IMR-90 (cell line): ENCODE measurements at regions not wholly inside any gene's neighbourhood (a gene's known extent, or its start where the extent isn't known, plus 50 kb on each side); places are given as distances from the start of the nearest gene placed in this dataset.

Experiments used
- ATAC-seq: fragments of 200-7000 bp; cut with Tn5 transposase; 2 replicates; pipeline ENCODE4 v1.9.1; 2020; ENCODE audit warnings: low read depth, mild to moderate bottlenecking, moderate library complexity
- BruUV-seq: library from RNA; stranded (reverse); fragments of 400-500 nt; replicated peaks from 2 replicates; lab custom pipeline; 2021; lab: Mats Ljungman, UMichigan
- CTCF ChIA-PET: fragments of 300-600 bp; formaldehyde crosslinking; extraction: SDS; loops from one replicate; lab custom pipeline; 2021; ENCODE audit warnings: antibody characterized with exemption; lab: Yijun Ruan, JAX
- POLR2A ChIA-PET: fragments of 300-600 bp; sonication (Branson Sonifier 250); formaldehyde crosslinking; loops from one replicate; lab custom pipeline; 2022; ENCODE audit warnings: antibody characterized with exemption; ENCODE audit not compliant: unreplicated experiment; lab: Charles Lee
- DNase-seq: peaks from one replicate; pipeline ENCODE4 v3.0.0; 2013
- H2AFZ ChIP-seq: replicated peaks from 2 replicates; pipeline ENCODE3; 2013; ENCODE audit warnings: low read length, mild to moderate bottlenecking; ENCODE audit not compliant: poor library complexity
- H2AK5ac ChIP-seq: 2 replicates; pipeline ENCODE4 v1.6.1; 2013; ENCODE audit warnings: low read depth, low read length, inconsistent platforms
- H2AK9ac ChIP-seq: replicated peaks from 2 replicates; pipeline ENCODE3; 2013; ENCODE audit warnings: mild to moderate bottlenecking, low read depth, low read length, moderate library complexity; ENCODE audit not compliant: poor library complexity
- H2BK120ac ChIP-seq: 2 replicates; pipeline ENCODE4 v1.6.1; 2013; ENCODE audit warnings: low read depth, low read length, inconsistent platforms
- H2BK15ac ChIP-seq: 3 replicates; pipeline ENCODE4 v1.6.1; 2013; ENCODE audit warnings: low read depth, low read length, inconsistent platforms
- H2BK20ac ChIP-seq: 2 replicates; pipeline ENCODE4 v1.6.1; 2013; ENCODE audit warnings: low read depth, mild to moderate bottlenecking, inconsistent platforms, low read length, moderate library complexity
- H2BK5ac ChIP-seq: 2 replicates; pipeline ENCODE4 v1.6.1; 2013; ENCODE audit warnings: mild to moderate bottlenecking, low read depth, low read length, inconsistent platforms; ENCODE audit not compliant: poor library complexity, severe bottlenecking
- H3K14ac ChIP-seq: replicated peaks from 2 replicates; pipeline ENCODE4 v1.6.1; 2013; ENCODE audit warnings: low read depth, low read length, inconsistent platforms
- H3K18ac ChIP-seq: 2 replicates; pipeline ENCODE4 v1.6.1; 2013; ENCODE audit warnings: low read depth, low read length, control low read depth
- H3K23ac ChIP-seq: 2 replicates; pipeline ENCODE4 v1.6.1; 2013; ENCODE audit warnings: low read depth, low read length, inconsistent platforms
- H3K27ac ChIP-seq: 2 replicates; pipeline ENCODE4 v1.5.1; 2013; ENCODE audit warnings: mild to moderate bottlenecking, control low read depth, low read length; ENCODE audit not compliant: insufficient read depth
- H3K27me3 ChIP-seq: 2 replicates; pipeline ENCODE4 v1.6.1; 2013; ENCODE audit warnings: low read length; ENCODE audit not compliant: control insufficient read depth, insufficient read depth
- H3K36me3 ChIP-seq: 2 replicates; pipeline ENCODE4 v1.6.1; 2013; ENCODE audit warnings: low read length, mixed read lengths; ENCODE audit not compliant: control insufficient read depth, insufficient read depth
- H3K4ac ChIP-seq: 2 replicates; pipeline ENCODE4 v1.6.1; 2013; ENCODE audit warnings: low read depth, low read length, inconsistent platforms
- H3K4me1 ChIP-seq: 2 replicates; pipeline ENCODE4 v1.6.1; 2013; ENCODE audit warnings: low read length, mixed read lengths; ENCODE audit not compliant: control insufficient read depth, insufficient read depth
- H3K4me2 ChIP-seq: 2 replicates; pipeline ENCODE4 v1.6.1; 2013; ENCODE audit warnings: low read depth, mild to moderate bottlenecking, control low read depth, low read length, moderate library complexity
- H3K4me3 ChIP-seq: 2 replicates; pipeline ENCODE4 v1.5.1; 2013; ENCODE audit warnings: low read depth, mild to moderate bottlenecking, control low read depth, low read length, moderate library complexity; ENCODE audit not compliant: insufficient read depth
- H3K56ac ChIP-seq: 2 replicates; pipeline ENCODE4 v1.6.1; 2013; ENCODE audit warnings: low read length, inconsistent platforms; ENCODE audit not compliant: insufficient read depth; ENCODE audit errors: extremely low read depth
- H3K79me1 ChIP-seq, 2 experiments: 2 replicates each; pipeline ENCODE4 v1.6.1; 2013; ENCODE audit warnings: low read length in 2 of 2, inconsistent platforms in 1 of 2, low read depth in 1 of 2
- H3K9ac ChIP-seq: 2 replicates; pipeline ENCODE4 v1.6.1; 2013; ENCODE audit warnings: low read depth, low read length, control low read depth
- H3K9me1 ChIP-seq: 2 replicates; pipeline ENCODE4 v1.6.1; 2013; ENCODE audit warnings: low read length, inconsistent platforms; ENCODE audit not compliant: insufficient read depth
- H3K9me3 ChIP-seq: 2 replicates; pipeline ENCODE4 v1.6.1; 2013; ENCODE audit warnings: low read length; ENCODE audit not compliant: control insufficient read depth, insufficient read depth
- H4K20me1 ChIP-seq: 2 replicates; pipeline ENCODE4 v1.6.1; 2013; ENCODE audit warnings: low read length, inconsistent platforms; ENCODE audit not compliant: insufficient read depth
- H4K5ac ChIP-seq: 2 replicates; pipeline ENCODE4 v1.6.1; 2013; ENCODE audit warnings: mild to moderate bottlenecking, low read depth, low read length, control low read depth
- H4K8ac ChIP-seq, 2 experiments: 2 replicates each; pipeline ENCODE4 v1.6.1; 2013; ENCODE audit warnings: low read depth in 2 of 2, low read length in 2 of 2, control low read depth in 1 of 2, inconsistent platforms in 1 of 2
- H4K91ac ChIP-seq: 2 replicates; pipeline ENCODE4 v1.6.1; 2013; ENCODE audit warnings: low read depth, low read length, inconsistent platforms; ENCODE audit not compliant: insufficient read depth
- BHLHE40 ChIP-seq: fragments of 150-350 bp; IDR thresholded peaks from 2 replicates; pipeline ENCODE4 v1.6.1; 2016; ENCODE audit warnings: mild to moderate bottlenecking, low read depth, low read length
- CEBPB ChIP-seq: IDR thresholded peaks from 2 replicates; pipeline ENCODE4 v1.6.1; 2012; ENCODE audit warnings: low read depth, low read length, improper control_type of control experiment
- FOS ChIP-seq: fragments of 150-350 bp; IDR thresholded peaks from 2 replicates; pipeline ENCODE4 v1.6.1; 2016; ENCODE audit warnings: low read depth, low read length
- MAFK ChIP-seq: IDR thresholded peaks from 2 replicates; pipeline ENCODE4 v1.6.1; 2012; ENCODE audit warnings: low read depth, low read length, improper control_type of control experiment
- MAZ ChIP-seq: IDR thresholded peaks from 2 replicates; pipeline ENCODE4 v1.6.1; 2012; ENCODE audit warnings: low read depth, mild to moderate bottlenecking, low read length, improper control_type of control experiment, moderate library complexity, borderline replicate concordance
- MXI1 ChIP-seq: IDR thresholded peaks from 2 replicates; pipeline ENCODE4 v1.6.1; 2012; ENCODE audit warnings: low read depth, mild to moderate bottlenecking, low read length, moderate library complexity, borderline replicate concordance
- NFE2L2 ChIP-seq: fragments of 150-350 bp; IDR thresholded peaks from 2 replicates; pipeline ENCODE4 v1.6.1; 2016; ENCODE audit warnings: low read depth, mild to moderate bottlenecking, low read length
- POLR2A ChIP-seq: IDR thresholded peaks from 2 replicates; pipeline ENCODE4 v1.6.1; 2012; ENCODE audit warnings: mild to moderate bottlenecking, low read depth, low read length
- RAD21 ChIP-seq: IDR thresholded peaks from 2 replicates; pipeline ENCODE4 v1.6.1; 2012; ENCODE audit warnings: low read length, improper control_type of control experiment
- RFX5 ChIP-seq: IDR thresholded peaks from 2 replicates; pipeline ENCODE4 v1.8.0; 2012; ENCODE audit warnings: low read depth, mild to moderate bottlenecking, low read length, moderate library complexity
- WGBS, 2 experiments: methylation state at CpG; one replicate each; pipeline versions ENCODE4 v1.1.5 to v1.1.7; 2013; ENCODE audit warnings: missing lambda C conversion rate in 2 of 2; ENCODE audit not compliant: insufficient read length in 1 of 2; ENCODE audit errors: extremely low coverage in 2 of 2; 5-methylcytosine and 5-hydroxymethylcytosine counted together
- dilution Hi-C: fragments of 300-500 bp; cut with HindIII; formaldehyde crosslinking; loops from one replicate; pipeline ENCODE4 v1.14.3; 2018; ENCODE audit warnings: low sequenced_read_pairs; ENCODE audit not compliant: unreplicated experiment
- in situ Hi-C: fragments of 300-500 bp; cut with MboI; formaldehyde crosslinking; loops from 3 replicates; pipeline ENCODE4 v1.14.3; 2019; ENCODE audit warnings: low sequenced_read_pairs, inconsistent platforms, mixed read lengths
- intact Hi-C: fragments of 100-400 bp; cut with micrococcal nuclease; formaldehyde crosslinking; loops from 2 replicates; pipeline ENCODE4 v1.10.0; 2022
- TF ChIP-seq, protein P1 (sequence below): fragments of 150-350 bp; IDR thresholded peaks from 2 replicates; pipeline ENCODE4 v1.6.1; 2016; ENCODE audit warnings: low read depth, mild to moderate bottlenecking, low read length, moderate library complexity, borderline replicate concordance
- TF ChIP-seq, protein P2 (sequence below): conservative IDR thresholded peaks from 2 replicates; pipeline ENCODE4 v1.5.1; 2012; ENCODE audit warnings: mild to moderate bottlenecking, low read depth, low read length, improper control_type of control experiment
- TF ChIP-seq, protein P3 (sequence below): fragments of 150-350 bp; IDR thresholded peaks from 2 replicates; pipeline ENCODE4 v1.6.1; 2017; ENCODE audit warnings: mild to moderate bottlenecking, antibody characterized with exemption, low read length, low read depth

DNA sequence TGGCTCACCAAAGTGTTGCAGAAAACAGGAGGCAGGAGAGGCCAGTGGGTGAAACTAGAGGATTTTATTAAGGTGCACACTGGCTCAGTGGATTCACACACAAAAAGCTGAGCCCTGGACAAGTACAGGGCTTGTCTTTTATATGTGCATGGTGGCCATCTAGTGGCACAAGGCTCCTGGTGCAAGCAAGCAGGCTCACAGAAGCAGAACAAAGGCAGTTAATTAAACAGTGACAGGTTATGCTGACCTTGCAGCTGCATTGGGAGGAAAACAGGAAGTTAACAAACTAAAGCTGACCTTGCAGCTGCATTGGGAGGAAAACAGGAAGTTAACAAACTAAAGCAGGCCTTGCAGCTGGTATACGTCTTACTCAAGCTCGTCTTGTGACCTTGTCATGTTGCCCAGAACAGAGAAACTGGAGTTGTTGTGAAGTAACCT lies 65.3 kb upstream of the ZNF681 start:
- Histone ChIP-seq H3K9ac (no peak overlapping the region), H2AK9ac (no peak overlapping the region), H3K27me3 (no peaks in the 10 kb centered on the region), H2BK120ac (no peak overlapping the region), H3K79me1 (no peaks in the 10 kb centered on the region), H3K27ac (no peak overlapping the region), H4K91ac (no peak overlapping the region), H3K14ac (no peak overlapping the region), H4K20me1 (no peaks in the 10 kb centered on the region), H3K4ac (no peak overlapping the region), H2BK20ac (no peak overlapping the region), H3K56ac (no peak overlapping the region), H3K23ac (no peak overlapping the region), H2AFZ (no peak overlapping the region), H3K9me1 (no peaks in the 10 kb centered on the region), H4K8ac (no peak overlapping the region), H3K36me3 (no peaks in the 10 kb centered on the region), H2BK5ac (no peak overlapping the region), H3K4me2 (no peak overlapping the region), H3K18ac (no peak overlapping the region), H3K9me3 (peaks cover 42% of the 10 kb centered on the region), H3K4me3 (no peak overlapping the region), H3K4me1 (no peaks in the 10 kb centered on the region), H2BK15ac (no peak overlapping the region), H2AK5ac (no peak overlapping the region), H4K5ac (no peak overlapping the region)
- dilution Hi-C loops (no loop called here), in situ Hi-C loops (no loop called here), intact Hi-C loops (no loop called here)
- ATAC-seq (no peak), DNase-seq (no peak)
- ChIA-PET CTCF (interaction anchor here (1.4 kb wide), 1 partner anchor 9 kb away, joined by 3 read pairs; no protein-coding TSS in a partner anchor), POLR2A (no interaction called here)
- TF ChIP-seq NFE2L2, result no peak
- no peak for TF ChIP-seq CEBPB
- TF ChIP-seq RFX5, result no peak
- TF ChIP-seq MAFK, result no peak
- TF ChIP-seq POLR2A, result no peak
- TF ChIP-seq, protein P1, sequence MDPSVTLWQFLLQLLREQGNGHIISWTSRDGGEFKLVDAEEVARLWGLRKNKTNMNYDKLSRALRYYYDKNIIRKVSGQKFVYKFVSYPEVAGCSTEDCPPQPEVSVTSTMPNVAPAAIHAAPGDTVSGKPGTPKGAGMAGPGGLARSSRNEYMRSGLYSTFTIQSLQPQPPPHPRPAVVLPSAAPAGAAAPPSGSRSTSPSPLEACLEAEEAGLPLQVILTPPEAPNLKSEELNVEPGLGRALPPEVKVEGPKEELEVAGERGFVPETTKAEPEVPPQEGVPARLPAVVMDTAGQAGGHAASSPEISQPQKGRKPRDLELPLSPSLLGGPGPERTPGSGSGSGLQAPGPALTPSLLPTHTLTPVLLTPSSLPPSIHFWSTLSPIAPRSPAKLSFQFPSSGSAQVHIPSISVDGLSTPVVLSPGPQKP, result no peak
- TF ChIP-seq RAD21, result no peak
- no peak for TF ChIP-seq FOS
- TF ChIP-seq BHLHE40, result no peak
- no peak for TF ChIP-seq MAZ
- TF ChIP-seq, protein P2, sequence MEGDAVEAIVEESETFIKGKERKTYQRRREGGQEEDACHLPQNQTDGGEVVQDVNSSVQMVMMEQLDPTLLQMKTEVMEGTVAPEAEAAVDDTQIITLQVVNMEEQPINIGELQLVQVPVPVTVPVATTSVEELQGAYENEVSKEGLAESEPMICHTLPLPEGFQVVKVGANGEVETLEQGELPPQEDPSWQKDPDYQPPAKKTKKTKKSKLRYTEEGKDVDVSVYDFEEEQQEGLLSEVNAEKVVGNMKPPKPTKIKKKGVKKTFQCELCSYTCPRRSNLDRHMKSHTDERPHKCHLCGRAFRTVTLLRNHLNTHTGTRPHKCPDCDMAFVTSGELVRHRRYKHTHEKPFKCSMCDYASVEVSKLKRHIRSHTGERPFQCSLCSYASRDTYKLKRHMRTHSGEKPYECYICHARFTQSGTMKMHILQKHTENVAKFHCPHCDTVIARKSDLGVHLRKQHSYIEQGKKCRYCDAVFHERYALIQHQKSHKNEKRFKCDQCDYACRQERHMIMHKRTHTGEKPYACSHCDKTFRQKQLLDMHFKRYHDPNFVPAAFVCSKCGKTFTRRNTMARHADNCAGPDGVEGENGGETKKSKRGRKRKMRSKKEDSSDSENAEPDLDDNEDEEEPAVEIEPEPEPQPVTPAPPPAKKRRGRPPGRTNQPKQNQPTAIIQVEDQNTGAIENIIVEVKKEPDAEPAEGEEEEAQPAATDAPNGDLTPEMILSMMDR, result no peak
- TF ChIP-seq, protein P3, sequence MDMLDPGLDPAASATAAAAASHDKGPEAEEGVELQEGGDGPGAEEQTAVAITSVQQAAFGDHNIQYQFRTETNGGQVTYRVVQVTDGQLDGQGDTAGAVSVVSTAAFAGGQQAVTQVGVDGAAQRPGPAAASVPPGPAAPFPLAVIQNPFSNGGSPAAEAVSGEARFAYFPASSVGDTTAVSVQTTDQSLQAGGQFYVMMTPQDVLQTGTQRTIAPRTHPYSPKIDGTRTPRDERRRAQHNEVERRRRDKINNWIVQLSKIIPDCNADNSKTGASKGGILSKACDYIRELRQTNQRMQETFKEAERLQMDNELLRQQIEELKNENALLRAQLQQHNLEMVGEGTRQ, result no peak
- TF ChIP-seq MXI1, result no peak
- no TSS peak for BruUV-seq
- WGBS, 2 experiments, result no CpG with 5 or more reads among the region's 2 CpGs
